ENCODE measurements at regions not wholly inside any gene's neighbourhood (a gene's known extent, or its start where the extent isn't known, plus 50 kb on each side); places are given as distances from the start of the nearest gene placed in this dataset.

DNA sequence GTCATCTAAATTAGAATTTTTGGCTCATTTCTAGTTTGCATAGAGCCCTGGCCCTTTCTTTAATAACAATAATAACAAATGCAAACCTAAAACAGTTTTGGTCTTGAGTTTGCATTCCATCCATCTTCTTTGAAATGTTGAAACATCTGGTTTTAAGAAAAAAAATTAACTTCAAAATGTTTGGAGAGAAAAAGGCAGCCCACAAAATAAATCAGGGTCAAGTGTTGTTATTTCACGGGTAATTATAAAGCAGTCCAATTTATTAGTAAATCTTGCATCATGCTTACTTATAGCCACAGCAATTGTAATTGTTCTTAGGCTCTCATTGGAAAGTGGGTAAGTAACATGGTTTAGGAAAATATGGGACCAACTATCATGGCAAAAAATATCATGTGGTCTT is 247.0 kb upstream of the MEF2C start:
- dilution Hi-C loops (cut with MboI; ENCODE audit: extremely low pct_ligation_motif_present, low sequenced_read_pairs) (no loop called here), intact Hi-C loops (cut with micrococcal nuclease) (loop anchor here (10.0 kb wide), 1 partner anchor 405 kb away; no protein-coding TSS in a partner anchor)
- no peak overlapping the region for H3K4me3 ChIP-seq (replicated peaks in 1 of 3; ENCODE audit: insufficient read depth in 1 of 3, low read depth in 1 of 3, low read length in 3 of 3)
- H3K27me3 ChIP-seq (ENCODE audit: control insufficient read depth in 2 of 2, insufficient read depth in 2 of 2, low read length in 2 of 2), result no peaks in the 10 kb centered on the region
- DNase-seq (ENCODE audit: low read depth, low spot score) (no peak), FAIRE-seq (no peak)
- H4K20me1 ChIP-seq (replicated peaks; ENCODE audit: control insufficient read depth, extremely low read depth, insufficient read depth, low read length), result no peaks in the 10 kb centered on the region
- no peak overlapping the region for H3K27ac ChIP-seq (ENCODE audit: insufficient read depth, low read depth, low read length)
- no peaks in the 10 kb centered on the region for H3K36me3 ChIP-seq (ENCODE audit: control insufficient read depth in 2 of 2, extremely low read depth in 1 of 2, insufficient read depth in 2 of 2, low read length in 2 of 2)
- ChIA-PET CTCF (interaction anchor here (1.7 kb wide), 1 partner anchor 402 kb away, joined by 4 read pairs; no protein-coding TSS in a partner anchor), POLR2A (no interaction called here)
- no peaks in the 10 kb centered on the region for H3K9me3 ChIP-seq (replicated peaks; ENCODE audit: control insufficient read depth, insufficient read depth, low read length)
- H3K79me2 ChIP-seq (ENCODE audit: control insufficient read depth, insufficient read depth, low read length), result no peaks in the 10 kb centered on the region
- no peak overlapping the region for H3K9ac ChIP-seq (replicated peaks; ENCODE audit: extremely low read depth, insufficient read depth, low read length)
- BruUV-seq (replicated peaks), result no TSS peak
- peaks cover 4% of the 10 kb centered on the region for H3K4me1 ChIP-seq (ENCODE audit: control insufficient read depth, extremely low read depth, insufficient read depth, low read length)
- TF ChIP-seq, protein P1, sequence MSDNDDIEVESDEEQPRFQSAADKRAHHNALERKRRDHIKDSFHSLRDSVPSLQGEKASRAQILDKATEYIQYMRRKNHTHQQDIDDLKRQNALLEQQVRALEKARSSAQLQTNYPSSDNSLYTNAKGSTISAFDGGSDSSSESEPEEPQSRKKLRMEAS (IDR thresholded peaks at IDR 0.05; ENCODE audit: insufficient read depth, insufficient read length), result no peak
- no peak for TF ChIP-seq JUN (IDR thresholded peaks at IDR 0.05; ENCODE audit: borderline replicate concordance, insufficient read depth, insufficient read length, low read depth)
- no peak for TF ChIP-seq MYC (IDR thresholded peaks at IDR 0.05; ENCODE audit: low read depth, low read length)
- no peak for TF ChIP-seq FOS (IDR thresholded peaks at IDR 0.05; ENCODE audit: borderline replicate concordance, insufficient read depth, low read length)
- TF ChIP-seq GATA2 (IDR thresholded peaks at IDR 0.05; ENCODE audit: insufficient read depth, insufficient read length, low read depth, low read length), result no peak
- no peak for TF ChIP-seq POLR2AphosphoS5 (IDR thresholded peaks at IDR 0.05; ENCODE audit: insufficient read depth, low read depth, low read length)
- no peaks in the 10 kb centered on the region for H3K9me1 ChIP-seq (replicated peaks; ENCODE audit: control insufficient read depth, extremely low read depth, insufficient read depth, low read length)
- no peak overlapping the region for H2AFZ ChIP-seq (ENCODE audit: low read depth, low read length)
- no peak overlapping the region for H3K4me2 ChIP-seq (ENCODE audit: insufficient read depth, low read length)

DNA sequence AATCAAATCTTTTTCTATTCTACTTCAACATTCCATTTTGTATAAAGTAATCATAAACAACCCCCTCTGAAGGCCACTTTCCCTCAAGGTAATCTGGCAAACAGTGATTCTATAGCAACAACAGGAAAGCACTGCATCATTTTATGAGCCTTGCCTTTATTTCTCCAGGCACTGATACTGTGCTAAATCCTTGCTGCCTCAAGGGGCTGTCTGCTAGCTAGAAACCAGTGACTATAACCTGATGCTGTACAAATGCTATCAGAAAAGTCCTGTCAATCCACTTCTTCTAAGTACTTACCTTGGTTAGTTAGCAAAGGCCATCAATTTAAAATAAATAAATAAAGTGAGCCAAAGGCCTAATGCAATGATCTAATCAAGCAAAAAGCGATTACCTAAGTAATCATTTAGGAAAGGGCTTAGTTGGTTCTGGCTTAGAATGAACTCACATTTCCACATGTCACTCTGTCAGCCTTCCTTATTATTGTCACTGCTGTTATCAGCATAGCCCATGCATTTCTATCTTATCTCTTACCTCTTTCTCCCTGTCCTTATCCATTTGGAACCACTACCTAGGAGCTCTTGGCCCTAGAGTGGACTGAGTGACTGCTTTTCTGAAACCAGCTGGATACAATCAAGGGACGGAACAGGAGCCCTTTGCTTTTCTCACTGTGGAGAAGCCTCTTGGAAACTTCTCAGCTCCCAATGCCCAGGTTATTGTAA is 246.1 kb upstream of the MEF2C start:
- Histone ChIP-seq H3K27ac (ENCODE audit: insufficient read depth, low read depth, low read length) (no peak overlapping the region), H3K4me2 (ENCODE audit: insufficient read depth, low read length) (no peak overlapping the region), H3K9me1 (replicated peaks; ENCODE audit: control insufficient read depth, extremely low read depth, insufficient read depth, low read length) (no peaks in the 10 kb centered on the region), H3K79me2 (ENCODE audit: control insufficient read depth, insufficient read depth, low read length) (no peaks in the 10 kb centered on the region), H2AFZ (ENCODE audit: low read depth, low read length) (no peak overlapping the region), H3K36me3 (ENCODE audit: control insufficient read depth in 2 of 2, extremely low read depth in 1 of 2, insufficient read depth in 2 of 2, low read length in 2 of 2) (no peaks in the 10 kb centered on the region), H4K20me1 (replicated peaks; ENCODE audit: control insufficient read depth, extremely low read depth, insufficient read depth, low read length) (no peaks in the 10 kb centered on the region), H3K27me3 (ENCODE audit: control insufficient read depth in 2 of 2, insufficient read depth in 2 of 2, low read length in 2 of 2) (no peaks in the 10 kb centered on the region), H3K9me3 (replicated peaks; ENCODE audit: control insufficient read depth, insufficient read depth, low read length) (no peaks in the 10 kb centered on the region), H3K9ac (replicated peaks; ENCODE audit: extremely low read depth, insufficient read depth, low read length) (no peak overlapping the region), H3K4me3 (replicated peaks in 1 of 3; ENCODE audit: insufficient read depth in 1 of 3, low read depth in 1 of 3, low read length in 3 of 3) (no peak overlapping the region), H3K4me1 (ENCODE audit: control insufficient read depth, extremely low read depth, insufficient read depth, low read length) (peaks cover 4% of the 10 kb centered on the region)
- no peak for TF ChIP-seq POLR2A (IDR thresholded peaks at IDR 0.05; ENCODE audit: low read depth, low read length)
- FAIRE-seq, result no peak
- dilution Hi-C loops (cut with MboI; ENCODE audit: extremely low pct_ligation_motif_present, low sequenced_read_pairs) (no loop called here), intact Hi-C loops (cut with micrococcal nuclease) (loop anchor here (10.0 kb wide), 1 partner anchor 404 kb away; no protein-coding TSS in a partner anchor)
- BruUV-seq (replicated peaks), result no TSS peak
- ChIA-PET CTCF (interaction anchor here (1.7 kb wide), 1 partner anchor 401 kb away, joined by 4 read pairs; no protein-coding TSS in a partner anchor), POLR2A (no interaction called here)
- no peak for DNase-seq (ENCODE audit: low read depth, low spot score)

Data from endothelial cell of umbilical vein (primary cell).